CD4-positive, alpha-beta memory T cell (primary cell): ENCODE measurements at regions not wholly inside any gene's neighbourhood (a gene's known extent, or its start where the extent isn't known, plus 50 kb on each side); places are given as distances from the start of the nearest gene placed in this dataset.

Experiments used
- CTCF ChIA-PET: fragments of 350-600 bp; sonication (Branson Sonifier 250); formaldehyde crosslinking; loops from one replicate; lab custom pipeline; 2021; ENCODE audit warnings: inconsistent platforms; ENCODE audit not compliant: partially characterized antibody; lab: Charles Lee
- POLR2A ChIA-PET: fragments of 350-600 bp; sonication (Branson Sonifier 250); formaldehyde crosslinking; loops from one replicate; lab custom pipeline; 2021; ENCODE audit not compliant: partially characterized antibody; lab: Charles Lee
- DNase-seq, 5 donors: peaks; one replicate each; pipeline versions ENCODE4 v3.0.0 to v3.0.0-alpha.2; 2020 to 2022; ENCODE audit warnings: mixed read lengths in 1 of 5
- H3K27ac ChIP-seq: one replicate; pipeline ENCODE4 v1.7.0; 2013; ENCODE audit warnings: low read depth, low read length
- H3K27me3 ChIP-seq: 2 replicates; pipeline ENCODE4 v1.7.0; 2013; ENCODE audit warnings: mild to moderate bottlenecking, low read length, moderate library complexity; ENCODE audit not compliant: insufficient read depth
- H3K36me3 ChIP-seq: 2 replicates; pipeline ENCODE4 v1.7.0; 2013; ENCODE audit warnings: mild to moderate bottlenecking, low read length, moderate library complexity; ENCODE audit not compliant: insufficient read depth
- H3K4me1 ChIP-seq: 2 replicates; pipeline ENCODE4 v1.7.0; 2013; ENCODE audit warnings: mild to moderate bottlenecking, low read length, moderate library complexity; ENCODE audit not compliant: insufficient read depth
- H3K4me3 ChIP-seq, 2 donors: one replicate each; pipeline ENCODE4 v1.7.0; 2013; ENCODE audit warnings: low read length in 2 of 2, mild to moderate bottlenecking in 1 of 2
- H3K9me3 ChIP-seq, 2 donors: one replicate each; pipeline ENCODE4 v1.7.0; 2013; ENCODE audit warnings: low read length in 2 of 2, control low read depth in 1 of 2; ENCODE audit not compliant: control insufficient read depth in 1 of 2
- H3K27ac Mint-ChIP-seq, 7 donors: one replicate each; pipeline ENCODE4 v1.8.0; 2020 to 2021; ENCODE audit warnings: mixed read lengths in 7 of 7, mild to moderate bottlenecking in 6 of 7, inconsistent platforms in 3 of 7, moderate library complexity in 3 of 7
- H3K27me3 Mint-ChIP-seq, 2 donors: one replicate each; pipeline ENCODE4 v1.8.0; 2020 to 2021; ENCODE audit warnings: mixed read lengths in 2 of 2
- H3K36me3 Mint-ChIP-seq, 2 donors: one replicate each; pipeline ENCODE4 v1.8.0; 2020 to 2021; ENCODE audit warnings: mixed read lengths in 2 of 2, inconsistent platforms in 1 of 2, mild to moderate bottlenecking in 1 of 2
- H3K4me1 Mint-ChIP-seq, 4 donors: one replicate each; pipeline ENCODE4 v1.8.0; 2020 to 2021; ENCODE audit warnings: mixed read lengths in 4 of 4, mild to moderate bottlenecking in 1 of 4
- H3K4me3 Mint-ChIP-seq, 8 donors: one replicate each; pipeline ENCODE4 v1.8.0; 2020 to 2021; ENCODE audit warnings: mixed read lengths in 8 of 8, mild to moderate bottlenecking in 7 of 8, moderate library complexity in 6 of 8, inconsistent platforms in 3 of 8
- H3K9me3 Mint-ChIP-seq, 8 donors: one replicate each; pipeline ENCODE4 v1.8.0; 2020 to 2021; ENCODE audit warnings: mixed read lengths in 8 of 8, mild to moderate bottlenecking in 5 of 8, inconsistent platforms in 3 of 8, moderate library complexity in 1 of 8
- intact Hi-C: fragments of 100-400 bp; cut with micrococcal nuclease; formaldehyde crosslinking; loops from one replicate; pipeline ENCODE4 v1.15.1; 2023

GRCh38 chr3:161577662-161578061 lies 81.1 kb downstream of the OTOL1 start:
- Mint-ChIP-seq H3K27ac (no peak overlapping the region), H3K9me3 (peaks cover 0 to 1% (median 0%) of the 10 kb centered on the region in 8 donors), H3K4me1 (no peaks in the 10 kb centered on the region), H3K4me3 (no peak overlapping the region), H3K36me3 (no peaks in the 10 kb centered on the region), H3K27me3 (no peaks in the 10 kb centered on the region)
- no peaks in the 10 kb centered on the region for H3K36me3 ChIP-seq
- no peaks in the 10 kb centered on the region for H3K27me3 ChIP-seq
- H3K27ac ChIP-seq = no peak overlapping the region
- CTCF ChIA-PET = no interaction called here
- DNase-seq = no peak
- intact Hi-C loops = no loop called here
- no peaks in the 10 kb centered on the region for H3K4me1 ChIP-seq
- H3K9me3 ChIP-seq = no peaks in the 10 kb centered on the region
- no peak overlapping the region for H3K4me3 ChIP-seq
- POLR2A ChIA-PET = no interaction called here

DNA sequence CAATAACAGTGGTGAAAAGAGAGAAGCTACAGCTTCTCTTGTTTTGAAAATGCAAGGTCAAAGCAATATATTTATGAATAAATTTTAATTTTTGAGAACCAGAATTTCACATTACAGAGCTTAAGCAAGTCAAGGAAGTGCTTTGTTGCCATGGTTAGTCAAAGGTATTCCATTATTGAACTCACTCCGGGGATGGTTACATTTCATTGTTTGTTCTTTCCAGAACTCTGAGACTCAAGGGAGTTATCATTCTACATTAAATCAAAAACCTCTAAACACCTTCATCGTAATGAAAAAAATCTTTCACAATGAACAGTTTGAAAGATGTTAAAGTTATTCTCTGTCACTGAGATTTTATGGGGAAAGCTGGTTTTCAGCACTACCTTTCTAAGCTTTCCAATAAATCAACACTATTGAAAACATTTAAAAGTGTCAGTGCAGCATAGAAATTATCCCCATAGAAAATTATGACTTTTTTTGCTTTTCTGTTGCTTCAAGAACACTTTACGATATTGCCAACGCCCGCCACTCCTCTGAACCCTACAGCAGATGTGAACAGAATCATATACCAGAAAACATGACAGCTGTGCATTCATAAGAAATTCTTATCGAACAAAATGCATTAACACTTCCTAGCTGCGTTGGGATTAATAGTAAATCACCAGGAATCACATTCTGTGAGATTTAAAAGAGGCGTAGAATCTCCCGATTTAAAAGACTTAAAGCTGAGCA lies 83.0 kb downstream of the OTOL1 start:
- ChIA-PET POLR2A (no interaction called here), CTCF (no interaction called here)
- H3K36me3 ChIP-seq = no peaks in the 10 kb centered on the region
- no peaks in the 10 kb centered on the region for H3K4me1 ChIP-seq
- H3K36me3 Mint-ChIP-seq = no peaks in the 10 kb centered on the region
- no peak for DNase-seq
- no peaks in the 10 kb centered on the region for H3K4me1 Mint-ChIP-seq
- no peaks in the 10 kb centered on the region for H3K27me3 ChIP-seq
- intact Hi-C loops = no loop called here
- peaks cover 0 to 1% (median 0%) of the 10 kb centered on the region in 8 donors for H3K9me3 Mint-ChIP-seq
- H3K4me3 Mint-ChIP-seq = no peak overlapping the region
- H3K4me3 ChIP-seq = no peak overlapping the region
- no peaks in the 10 kb centered on the region for H3K9me3 ChIP-seq
- H3K27me3 Mint-ChIP-seq = no peaks in the 10 kb centered on the region
- no peak overlapping the region for H3K27ac Mint-ChIP-seq
- H3K27ac ChIP-seq = no peak overlapping the region

DNA sequence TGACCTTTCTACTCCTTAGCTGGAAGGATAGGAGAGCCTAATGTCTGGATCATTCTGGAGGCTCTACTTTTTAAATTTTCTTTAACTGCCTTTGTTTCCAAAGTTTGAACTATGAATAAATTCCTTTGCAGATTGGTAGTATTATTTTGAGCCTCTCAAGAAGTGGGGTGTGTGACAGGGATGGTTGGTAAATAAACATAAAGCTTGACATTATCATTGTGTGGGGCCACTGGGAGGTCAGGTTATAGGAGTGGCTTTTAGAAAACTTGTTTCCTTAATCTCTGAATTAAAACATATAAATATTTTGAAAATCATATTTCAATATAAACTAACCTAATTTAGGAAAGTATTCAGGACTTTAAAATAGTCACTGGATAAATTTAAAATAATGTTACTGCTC lies 89.3 kb downstream of the OTOL1 start:
- no peak for DNase-seq
- H3K9me3 Mint-ChIP-seq = peaks cover 0 to 4% (median 3%) of the 10 kb centered on the region in 8 donors
- POLR2A ChIA-PET = no interaction called here

DNA sequence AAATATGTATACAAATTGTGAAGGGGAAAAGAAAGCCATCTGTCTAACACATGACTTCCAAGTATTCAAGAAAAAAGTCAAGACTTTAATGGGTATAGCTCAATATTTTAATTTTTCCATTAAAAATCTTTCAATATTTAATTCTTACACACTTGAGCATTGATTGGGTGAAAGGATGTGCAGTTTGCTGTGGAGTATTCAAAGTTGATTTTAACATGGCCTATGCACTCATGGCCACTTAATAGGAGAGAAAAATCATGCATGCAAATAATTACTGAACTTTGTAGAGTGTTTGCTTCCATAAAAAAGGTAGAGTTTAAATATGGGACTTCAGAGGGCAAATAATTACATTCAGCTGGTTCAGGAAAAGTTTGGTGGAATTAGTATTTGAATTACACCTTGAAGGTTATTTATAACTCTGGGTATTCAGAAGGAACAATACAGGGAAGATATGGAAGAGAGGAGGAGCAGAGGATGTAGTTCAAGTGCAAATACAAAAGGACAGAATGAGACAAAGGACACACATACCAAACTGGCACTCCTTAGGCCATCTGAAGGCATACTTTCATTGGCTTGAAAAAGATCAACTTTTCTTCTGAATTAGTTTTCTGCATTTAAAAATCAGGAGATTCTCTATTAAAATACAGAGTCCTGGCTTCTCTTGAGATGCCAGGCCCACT lies 90.1 kb downstream of the OTOL1 start:
- no peaks in the 10 kb centered on the region for H3K36me3 ChIP-seq

More for the DNA sequence above, 89.3 kb downstream of the OTOL1 start:
- Mint-ChIP-seq H3K36me3 (no peaks in the 10 kb centered on the region), H3K4me3 (no peak overlapping the region), H3K27me3 (no peaks in the 10 kb centered on the region), H3K4me1 (no peaks in the 10 kb centered on the region), H3K27ac (no peak overlapping the region)
- H3K27me3 ChIP-seq = no peaks in the 10 kb centered on the region
- CTCF ChIA-PET = no interaction called here
- intact Hi-C loops = no loop called here
- H3K4me3 ChIP-seq = no peak overlapping the region
- H3K9me3 ChIP-seq = no peaks in the 10 kb centered on the region
- H3K36me3 ChIP-seq = no peaks in the 10 kb centered on the region
- no peak overlapping the region for H3K27ac ChIP-seq
- no peaks in the 10 kb centered on the region for H3K4me1 ChIP-seq

DNA sequence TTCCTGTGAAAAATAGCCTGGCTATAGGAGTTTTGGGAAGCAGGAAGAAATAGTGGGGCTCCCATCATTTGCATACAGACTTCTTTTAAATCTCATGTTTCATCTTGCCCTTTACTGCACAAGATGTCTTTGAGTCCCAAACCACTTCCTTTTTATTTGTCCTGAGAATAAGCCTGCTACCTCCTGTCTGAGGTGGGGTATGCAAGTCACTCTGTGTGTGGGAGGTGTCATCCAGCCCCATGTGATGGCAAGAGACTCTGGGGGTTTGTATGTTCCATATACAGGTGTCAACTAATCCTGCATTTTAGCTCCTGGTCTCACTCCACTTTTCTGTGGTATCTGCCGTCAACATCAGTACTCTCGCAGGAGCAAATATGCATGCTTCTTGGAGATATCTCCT lies 102.0 kb downstream of the OTOL1 start:
- ChIA-PET POLR2A (no interaction called here), CTCF (no interaction called here)
- H3K4me1 ChIP-seq = no peaks in the 10 kb centered on the region
- no peaks in the 10 kb centered on the region for H3K36me3 ChIP-seq
- no peak overlapping the region for H3K27ac Mint-ChIP-seq
- no peaks in the 10 kb centered on the region for H3K27me3 Mint-ChIP-seq
- H3K9me3 ChIP-seq = no peaks in the 10 kb centered on the region
- H3K9me3 Mint-ChIP-seq = peaks cover 0 to 5% (median 0%) of the 10 kb centered on the region in 8 donors
- no peak overlapping the region for H3K4me3 ChIP-seq
- no peaks in the 10 kb centered on the region for H3K27me3 ChIP-seq
- DNase-seq = no peak
- no peak overlapping the region for H3K27ac ChIP-seq
- no peaks in the 10 kb centered on the region for H3K4me1 Mint-ChIP-seq
- H3K36me3 Mint-ChIP-seq = no peaks in the 10 kb centered on the region
- H3K4me3 Mint-ChIP-seq = no peak overlapping the region
- intact Hi-C loops = no loop called here

More for the DNA sequence above, 90.1 kb downstream of the OTOL1 start:
- no peaks in the 10 kb centered on the region for H3K27me3 Mint-ChIP-seq
- no peaks in the 10 kb centered on the region for H3K27me3 ChIP-seq
- no peaks in the 10 kb centered on the region for H3K4me1 Mint-ChIP-seq
- intact Hi-C loops = no loop called here
- no peak overlapping the region for H3K4me3 Mint-ChIP-seq
- no peak for DNase-seq
- no peaks in the 10 kb centered on the region for H3K9me3 ChIP-seq
- no peak overlapping the region for H3K4me3 ChIP-seq
- ChIA-PET CTCF (no interaction called here), POLR2A (no interaction called here)
- no peak overlapping the region for H3K27ac ChIP-seq
- no peaks in the 10 kb centered on the region for H3K36me3 Mint-ChIP-seq
- H3K9me3 Mint-ChIP-seq = peaks cover 0 to 9% (median 4%) of the 10 kb centered on the region in 8 donors
- H3K4me1 ChIP-seq = no peaks in the 10 kb centered on the region
- H3K27ac Mint-ChIP-seq = no peak overlapping the region

DNA sequence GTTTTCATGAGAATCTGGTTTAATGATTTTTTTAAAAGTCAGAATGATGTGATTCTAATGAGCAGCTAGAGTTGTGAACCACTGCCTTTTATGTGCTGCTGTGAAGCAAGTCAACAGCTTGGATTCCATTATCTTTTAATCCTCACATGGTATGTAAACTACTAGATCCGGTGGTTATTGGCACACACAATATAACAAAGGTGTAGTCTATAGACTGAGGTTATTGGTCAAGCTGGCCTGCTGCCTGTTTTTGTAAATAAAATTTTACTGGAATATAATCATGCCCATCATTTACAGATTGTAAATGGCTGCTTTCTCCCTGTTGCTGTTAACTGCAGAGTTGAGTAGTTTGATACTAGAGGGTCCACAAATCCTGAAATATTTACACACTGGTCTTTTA lies 103.1 kb downstream of the OTOL1 start:
- no peak overlapping the region for H3K4me3 ChIP-seq
- Mint-ChIP-seq H3K4me3 (no peak overlapping the region), H3K4me1 (no peaks in the 10 kb centered on the region), H3K9me3 (peaks cover 0 to 5% (median 1%) of the 10 kb centered on the region in 8 donors), H3K36me3 (no peaks in the 10 kb centered on the region), H3K27ac (no peak overlapping the region), H3K27me3 (no peaks in the 10 kb centered on the region)
- POLR2A ChIA-PET = no interaction called here
- no peaks in the 10 kb centered on the region for H3K4me1 ChIP-seq
- DNase-seq = no peak
- intact Hi-C loops = no loop called here
- H3K36me3 ChIP-seq = no peaks in the 10 kb centered on the region
- H3K27ac ChIP-seq = no peak overlapping the region
- H3K27me3 ChIP-seq = no peaks in the 10 kb centered on the region
- CTCF ChIA-PET = no interaction called here
- no peaks in the 10 kb centered on the region for H3K9me3 ChIP-seq

- Mint-ChIP-seq H3K4me3 (no peak overlapping the region), H3K9me3 (peaks cover 0 to 5% (median 1%) of the 10 kb centered on the region in 8 donors), H3K27ac (no peak overlapping the region), H3K27me3 (no peaks in the 10 kb centered on the region), H3K4me1 (no peaks in the 10 kb centered on the region), H3K36me3 (no peaks in the 10 kb centered on the region)
- CTCF ChIA-PET = no interaction called here
- no peak for DNase-seq
- Histone ChIP-seq H3K27ac (no peak overlapping the region), H3K27me3 (no peaks in the 10 kb centered on the region), H3K36me3 (no peaks in the 10 kb centered on the region), H3K9me3 (no peaks in the 10 kb centered on the region), H3K4me1 (no peaks in the 10 kb centered on the region), H3K4me3 (no peak overlapping the region)
- intact Hi-C loops = no loop called here
- POLR2A ChIA-PET = no interaction called here
Observed at GRCh38 chr3:161600173-161600572, 103.6 kb downstream of the OTOL1 start.
